HG02938 (cell line): ENCODE measurements at regions not wholly inside any gene's neighbourhood (a gene's known extent, or its start where the extent isn't known, plus 50 kb on each side); places are given as distances from the start of the nearest gene placed in this dataset.
"Not testable (repeated sequence)": the region's sequence is repeated elsewhere in the genome, so short reads cannot be mapped to it uniquely, and the experiment has no call there.

Experiments used
- ATAC-seq: cut with Tn5 transposase; IDR thresholded peaks from one replicate; pipeline ENCODE4 v1.9.1; 2021; ENCODE audit warnings: mild to moderate bottlenecking, moderate library complexity; ENCODE audit not compliant: unreplicated experiment

GRCh38 chr6:26795474-26796307 lies 136.1 kb upstream of the ZNF322 start:
- not testable (repeated sequence) for ATAC-seq

- not testable (repeated sequence) for ATAC-seq
Observed at GRCh38 chr6:26799903-26800633, 140.5 kb upstream of the ZNF322 start.

GRCh38 chr6:26803762-26804161 lies 144.2 kb upstream of the ZNF322 start:
- not testable (repeated sequence) for ATAC-seq

DNA sequence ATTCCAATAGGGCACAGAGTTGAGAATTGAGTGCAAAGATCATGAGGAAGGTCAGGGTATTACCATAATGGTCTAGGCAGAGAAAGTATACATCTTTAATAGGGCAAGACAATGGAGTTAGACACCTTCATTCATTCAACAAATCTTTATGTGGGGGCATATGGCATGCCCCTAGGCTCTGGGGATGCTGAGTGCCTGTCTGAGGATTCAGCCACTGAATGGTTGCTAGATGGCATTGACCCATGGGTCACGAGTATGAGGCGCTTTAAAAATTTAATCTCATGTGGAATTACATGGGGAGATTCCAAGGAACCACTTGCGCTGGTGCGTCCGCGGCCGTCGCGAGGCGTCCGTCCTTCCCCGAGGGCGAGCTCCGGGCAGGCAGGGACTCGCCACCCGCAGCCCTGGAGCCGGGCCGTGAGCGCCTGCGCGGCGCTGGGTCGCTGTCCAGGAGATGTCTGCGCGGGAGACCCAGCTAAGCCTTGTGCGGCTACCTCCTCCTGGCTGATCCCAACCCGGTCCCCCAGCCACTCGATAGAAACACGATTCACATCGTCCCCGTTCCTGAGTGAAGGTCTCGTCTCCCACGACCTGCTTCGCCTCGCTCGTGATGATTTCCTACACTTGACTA lies 152.1 kb upstream of the ZNF322 start:
- not testable (repeated sequence) for ATAC-seq

DNA sequence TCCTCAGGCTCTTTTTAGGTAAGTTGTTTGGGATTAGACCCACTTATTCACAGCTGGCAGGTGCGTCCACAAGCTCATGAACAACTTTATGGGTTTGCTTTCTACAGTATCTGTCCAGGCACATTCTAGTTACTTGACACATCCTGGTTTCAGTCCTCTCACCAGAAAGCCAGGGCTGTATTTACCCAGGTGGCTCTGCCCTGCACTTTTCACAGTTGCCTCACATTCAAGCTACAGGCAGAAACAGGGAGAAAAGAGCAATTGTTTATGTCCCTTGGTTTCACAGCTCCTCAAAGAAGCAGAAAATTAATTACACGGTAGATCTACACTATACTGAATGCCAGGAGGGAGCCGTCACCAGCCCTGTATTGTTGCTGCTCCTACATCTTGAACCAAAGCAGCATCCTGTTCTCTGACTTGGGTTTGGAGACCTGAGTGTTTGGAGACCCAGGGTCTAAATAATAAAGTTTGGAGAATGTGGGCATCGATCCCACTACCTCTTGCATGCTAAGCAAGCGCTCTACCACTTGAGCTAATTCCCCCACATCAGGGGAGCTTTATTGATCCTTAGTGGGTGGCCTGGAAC lies 159.2 kb upstream of the ZNF322 start:
- not testable (repeated sequence) for ATAC-seq

- ATAC-seq: not testable (repeated sequence)
Observed at GRCh38 chr6:26827965-26828364, 168.4 kb upstream of the ZNF322 start.

DNA sequence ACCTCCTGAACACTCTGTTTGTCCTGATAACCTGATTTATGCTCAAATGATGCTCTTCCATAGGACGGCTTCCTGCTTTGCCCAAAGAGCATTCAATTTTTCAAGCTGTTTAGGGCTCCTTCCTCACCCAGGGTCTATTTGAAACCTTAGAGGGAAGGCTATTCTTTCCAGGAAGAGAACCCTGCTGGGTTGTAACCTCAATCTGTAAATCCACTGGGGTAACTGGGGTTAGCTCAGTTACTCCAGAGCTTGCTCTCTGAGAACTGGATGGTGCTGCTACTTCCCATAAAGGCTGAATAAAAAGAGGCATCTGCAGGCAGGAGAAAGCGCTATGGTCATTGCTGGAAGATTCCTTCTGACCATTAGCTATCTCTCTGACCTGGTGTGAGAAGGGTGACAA lies 169.9 kb upstream of the ZNF322 start:
- not testable (repeated sequence) for ATAC-seq

DNA sequence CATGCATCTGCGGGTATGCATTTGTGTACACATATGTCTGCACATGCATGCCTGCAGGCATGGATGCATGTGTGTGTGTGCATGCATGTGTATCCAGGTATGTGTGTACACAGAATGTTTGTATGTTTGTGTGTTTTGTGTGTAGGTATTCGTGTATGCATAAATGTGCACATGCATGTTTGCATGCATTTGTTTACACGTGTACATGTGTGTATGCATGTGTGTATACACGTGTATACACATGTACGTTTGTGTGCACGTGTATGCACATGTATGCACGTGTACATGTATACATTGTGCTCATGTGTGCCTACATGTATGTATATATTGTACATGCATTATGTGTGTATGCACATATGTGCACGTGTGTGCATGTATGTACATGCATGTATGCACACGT lies 171.4 kb upstream of the ZNF322 start:
- not testable (repeated sequence) for ATAC-seq

DNA sequence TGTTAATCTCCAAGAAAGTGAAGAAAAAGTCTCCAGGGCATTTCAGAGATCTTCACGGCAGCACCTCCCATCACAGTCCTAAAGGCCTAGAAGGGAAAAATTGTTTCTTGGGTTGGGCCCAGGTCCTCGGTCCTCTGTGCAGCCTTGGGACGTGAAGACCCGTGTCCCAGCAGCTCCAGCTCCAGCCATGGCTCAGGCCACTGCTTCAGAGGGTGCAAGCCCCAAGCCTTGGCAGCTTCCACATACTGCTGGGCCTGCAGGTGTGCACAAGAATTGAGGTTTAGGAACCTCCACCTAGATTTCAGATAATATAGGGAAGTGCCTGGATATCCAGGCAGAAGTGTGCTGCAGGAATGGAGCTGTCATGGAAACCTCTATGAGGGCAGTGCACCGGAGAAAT lies 176.2 kb upstream of the ZNF322 start:
- not testable (repeated sequence) for ATAC-seq

GRCh38 chr6:26836657-26837056 lies 177.1 kb upstream of the ZNF322 start:
- ATAC-seq: not testable (repeated sequence)

GRCh38 chr6:26844823-26845222 lies 185.3 kb upstream of the ZNF322 start:
- not testable (repeated sequence) for ATAC-seq

GRCh38 chr6:26857289-26857688 lies 197.7 kb upstream of the ZNF322 start:
- not testable (repeated sequence) for ATAC-seq

DNA sequence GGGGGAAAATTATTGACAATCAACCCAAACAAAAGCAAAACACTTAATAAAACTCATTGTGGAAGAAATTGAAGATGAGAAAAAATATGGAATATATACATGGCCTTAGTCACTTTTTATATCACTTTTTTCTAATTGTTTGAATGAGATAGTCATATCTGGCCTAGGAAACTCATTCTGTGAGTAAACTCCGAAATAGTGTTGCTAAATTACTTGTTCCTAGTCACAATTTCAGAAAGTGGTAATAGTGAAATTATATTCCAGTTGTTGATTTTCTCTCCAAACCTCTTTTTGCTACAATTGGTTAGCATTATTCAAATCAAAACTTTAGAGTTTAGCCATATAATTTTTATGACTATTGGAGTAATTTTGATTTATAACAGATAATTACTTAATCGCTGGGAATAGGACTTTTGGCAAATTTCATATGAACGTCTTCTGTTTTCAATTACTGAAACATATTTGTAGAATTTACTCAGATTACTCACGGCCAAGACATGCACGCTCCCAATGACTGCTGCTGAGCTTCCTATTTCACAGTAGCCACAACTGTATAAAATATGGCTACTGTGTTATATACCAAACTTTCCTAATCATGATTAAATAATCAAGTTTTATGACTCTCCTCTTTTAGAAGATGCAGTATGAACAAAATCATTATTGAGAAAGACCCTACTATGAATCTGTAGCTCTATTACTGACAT lies 199.7 kb upstream of the ZNF322 start:
- not testable (repeated sequence) for ATAC-seq

DNA sequence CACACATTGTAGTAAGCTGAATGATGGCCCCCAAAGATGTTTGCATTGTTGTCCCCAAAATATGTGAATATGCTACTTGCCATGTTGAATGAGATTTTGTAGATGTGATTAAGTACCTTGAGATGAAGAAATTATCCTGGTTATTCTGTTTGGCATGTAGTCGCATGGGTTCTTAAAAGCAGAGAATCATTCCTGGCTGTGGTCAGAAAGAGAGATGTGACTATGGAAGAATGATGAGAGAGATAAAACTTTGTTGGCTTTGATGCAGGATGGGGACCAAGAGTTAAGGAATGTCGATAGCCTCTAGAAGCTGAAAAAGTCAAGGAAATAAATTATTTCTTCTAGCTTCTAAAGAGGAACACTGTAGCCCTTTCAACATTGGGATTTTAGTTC lies 200.2 kb upstream of the ZNF322 start:
- not testable (repeated sequence) for ATAC-seq

- ATAC-seq: not testable (repeated sequence)
Observed at GRCh38 chr6:26861913-26862312, 202.4 kb upstream of the ZNF322 start.

- not testable (repeated sequence) for ATAC-seq
Observed at GRCh38 chr6:26863641-26864040, 204.1 kb upstream of the ZNF322 start.

- not testable (repeated sequence) for ATAC-seq
Observed at GRCh38 chr6:26898785-26899184, 239.2 kb upstream of the ZNF322 start.

GRCh38 chr6:26924206-26924605 lies 264.7 kb upstream of the ZNF322 start:
- not testable (repeated sequence) for ATAC-seq

- not testable (repeated sequence) for ATAC-seq
Observed at GRCh38 chr6:26928190-26928589, 268.6 kb upstream of the ZNF322 start.

GRCh38 chr6:26937258-26937657 lies 277.7 kb upstream of the ZNF322 start:
- ATAC-seq: not testable (repeated sequence)
